Sigmoid colon (tissue), 4 donors: ENCODE measurements at regions not wholly inside any gene's neighbourhood (a gene's known extent, or its start where the extent isn't known, plus 50 kb on each side); places are given as distances from the start of the nearest gene placed in this dataset.
"Not testable (repeated sequence)": the region's sequence is repeated elsewhere in the genome, so short reads cannot be mapped to it uniquely, and the experiment has no call there.

Experiments
- EP300 ChIP-seq, 4 donors: sonication (generic); formaldehyde crosslinking; IDR thresholded peaks; one replicate each; pipeline ENCODE4 v1.6.1; 2017; ENCODE audit warnings: antibody characterized with exemption in 4 of 4
- POLR2A ChIP-seq, 2 donors: fragments of 450-650 bp; IDR thresholded peaks; one replicate each; pipeline ENCODE4 v1.6.1; 2016; ENCODE audit warnings: antibody characterized with exemption in 2 of 2, mild to moderate bottlenecking in 2 of 2, moderate library complexity in 2 of 2
- POLR2AphosphoS5 ChIP-seq, 4 donors: sonication (generic); formaldehyde crosslinking; IDR thresholded peaks; one replicate each; pipeline ENCODE4 v1.6.1; 2017; ENCODE audit warnings: antibody characterized with exemption in 4 of 4
- TF ChIP-seq, protein P1 (sequence below), 4 experiments: fragments of 450-650 bp in 3 of 4; fragments of 200-600 bp in 1 of 4; IDR thresholded peaks; one replicate each; pipeline ENCODE4 v1.5.1; 2016 to 2019; ENCODE audit warnings: antibody characterized with exemption in 4 of 4, mild to moderate bottlenecking in 3 of 4, moderate library complexity in 2 of 4

DNA sequence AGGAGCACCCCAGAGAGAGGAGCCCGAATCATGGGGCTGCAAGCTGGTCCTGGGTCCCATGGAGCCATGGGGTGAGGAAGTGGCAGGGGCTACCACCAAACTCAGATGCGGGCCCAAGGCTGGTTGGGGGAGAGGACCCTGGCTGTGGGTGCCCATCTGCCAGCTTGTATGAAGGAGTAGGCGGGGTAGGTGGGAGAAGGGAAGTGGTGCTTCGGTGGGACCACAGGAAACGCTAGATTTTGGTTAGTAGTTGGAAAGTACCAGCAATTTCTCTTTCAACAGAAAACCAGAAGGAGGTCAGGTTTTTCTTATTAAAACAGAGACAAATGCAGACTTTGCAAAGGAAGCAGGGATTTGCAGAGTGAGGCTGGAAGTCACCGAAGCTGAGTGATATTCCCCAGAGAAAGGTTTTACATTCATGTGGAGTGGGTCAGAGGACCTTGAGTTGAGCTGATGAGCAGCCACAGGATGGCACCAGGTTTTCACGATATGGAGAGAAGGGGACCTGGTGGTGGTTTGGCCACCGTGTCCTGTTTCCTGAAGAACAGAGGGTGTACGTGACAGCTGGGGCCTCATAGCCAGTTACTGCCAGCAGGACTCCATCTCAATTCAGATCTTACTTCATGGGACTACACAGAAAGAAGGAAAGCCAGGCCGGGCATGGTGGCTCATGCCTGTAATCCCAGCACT, 216.2 kb downstream of the NPIPA7 start:
- TF ChIP-seq, protein P1, sequence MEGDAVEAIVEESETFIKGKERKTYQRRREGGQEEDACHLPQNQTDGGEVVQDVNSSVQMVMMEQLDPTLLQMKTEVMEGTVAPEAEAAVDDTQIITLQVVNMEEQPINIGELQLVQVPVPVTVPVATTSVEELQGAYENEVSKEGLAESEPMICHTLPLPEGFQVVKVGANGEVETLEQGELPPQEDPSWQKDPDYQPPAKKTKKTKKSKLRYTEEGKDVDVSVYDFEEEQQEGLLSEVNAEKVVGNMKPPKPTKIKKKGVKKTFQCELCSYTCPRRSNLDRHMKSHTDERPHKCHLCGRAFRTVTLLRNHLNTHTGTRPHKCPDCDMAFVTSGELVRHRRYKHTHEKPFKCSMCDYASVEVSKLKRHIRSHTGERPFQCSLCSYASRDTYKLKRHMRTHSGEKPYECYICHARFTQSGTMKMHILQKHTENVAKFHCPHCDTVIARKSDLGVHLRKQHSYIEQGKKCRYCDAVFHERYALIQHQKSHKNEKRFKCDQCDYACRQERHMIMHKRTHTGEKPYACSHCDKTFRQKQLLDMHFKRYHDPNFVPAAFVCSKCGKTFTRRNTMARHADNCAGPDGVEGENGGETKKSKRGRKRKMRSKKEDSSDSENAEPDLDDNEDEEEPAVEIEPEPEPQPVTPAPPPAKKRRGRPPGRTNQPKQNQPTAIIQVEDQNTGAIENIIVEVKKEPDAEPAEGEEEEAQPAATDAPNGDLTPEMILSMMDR (IDR thresholded peaks at IDR 0.05): not testable (repeated sequence)
- not testable (repeated sequence) for TF ChIP-seq EP300, POLR2A, POLR2AphosphoS5 (IDR thresholded peaks at IDR 0.05)
